D721Med (cell line): ENCODE measurements at regions not wholly inside any gene's neighbourhood (a gene's known extent, or its start where the extent isn't known, plus 50 kb on each side); places are given as distances from the start of the nearest gene placed in this dataset.
A peak's percentile ranks its signal among the peaks of the same experiment; 100 is the strongest.

Experiments used
- DNase-seq: peaks from one replicate; pipeline ENCODE4 v3.0.0; 2011; ENCODE audit warnings: low spot score; ENCODE audit not compliant: insufficient read length
- FAIRE-seq: peaks from 2 replicates; lab custom pipeline; 2011; peaks lifted over from hg19 to GRCh38; lab: Jason Lieb, UNC
- CTCF ChIP-seq: IDR thresholded peaks from 2 replicates; pipeline ENCODE4 v1.5.1; 2012; ENCODE audit warnings: mild to moderate bottlenecking, control low read depth; ENCODE audit not compliant: insufficient read depth; ENCODE audit errors: missing control alignments

DNA sequence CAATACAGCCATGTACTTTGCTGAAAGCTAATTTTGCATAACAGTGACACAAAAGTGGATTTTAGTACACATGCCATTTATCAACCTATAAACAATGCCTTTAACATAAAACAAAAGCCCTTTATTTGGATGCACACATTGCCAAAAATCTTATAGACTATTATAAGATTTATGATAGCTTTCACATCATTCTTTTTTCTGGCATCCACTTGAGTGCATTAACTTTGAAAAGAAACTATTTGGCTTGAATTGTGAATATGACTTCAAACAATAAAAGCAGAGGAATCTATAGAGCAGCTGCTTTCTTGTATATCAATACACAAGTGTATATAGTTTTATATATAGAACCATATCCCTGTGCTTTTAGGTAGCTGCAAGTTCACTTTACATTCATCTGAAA, 577.4 kb downstream of the CBLN2 start:
- DNase-seq (no peak), FAIRE-seq (peak; percentile 16)
- TF ChIP-seq CTCF, result no peak

DNA sequence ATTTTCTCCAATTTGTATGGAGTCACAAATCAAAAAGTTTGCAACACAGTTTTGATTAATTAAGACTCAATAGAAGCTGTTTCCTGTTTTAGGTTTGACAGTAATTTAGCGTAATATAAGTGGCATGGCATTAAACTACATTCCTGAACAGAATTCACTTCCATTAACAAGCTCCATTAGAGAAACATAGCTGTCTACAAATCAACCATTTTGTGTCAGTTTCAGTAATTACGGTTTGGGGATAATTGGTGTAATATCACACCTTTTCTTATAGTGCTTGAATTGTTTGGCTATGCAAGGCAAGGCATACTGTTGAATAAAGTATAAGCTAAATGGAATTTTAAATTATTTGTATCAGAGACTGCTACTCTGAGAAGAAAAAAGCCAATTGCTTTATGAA, 585.5 kb downstream of the CBLN2 start:
- no peak for DNase-seq
- no peak for TF ChIP-seq CTCF
- FAIRE-seq, result peak; percentile 89

- no peak for FAIRE-seq
- no peak for TF ChIP-seq CTCF
Measured at GRCh38 chr18:71951001-71951400, 593.1 kb downstream of the CBLN2 start.

DNA sequence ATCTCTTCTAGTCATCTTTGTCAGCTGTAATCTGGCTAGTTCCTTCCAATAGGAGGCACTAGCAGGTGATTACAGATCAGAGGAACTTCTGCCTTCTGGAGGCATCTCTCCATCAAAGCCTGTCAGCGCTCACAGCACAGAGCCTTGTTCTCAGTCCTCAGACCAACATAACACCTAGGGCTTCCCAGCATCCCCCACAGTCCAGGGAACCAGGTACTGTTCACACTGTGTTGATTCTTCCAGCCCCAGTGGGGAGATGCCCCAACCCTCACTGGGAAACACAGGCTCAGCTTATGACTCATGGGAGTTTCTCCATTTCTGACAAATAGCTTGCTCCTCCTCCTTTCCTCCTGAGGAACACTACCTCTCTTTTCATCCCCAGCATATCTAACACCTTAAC, 601.7 kb downstream of the CBLN2 start:
- FAIRE-seq (peak; percentile 21), DNase-seq (no peak)
- no peak for TF ChIP-seq CTCF

More at GRCh38 chr18:71951001-71951400, 593.1 kb downstream of the CBLN2 start:
- DNase-seq, result no peak

DNA sequence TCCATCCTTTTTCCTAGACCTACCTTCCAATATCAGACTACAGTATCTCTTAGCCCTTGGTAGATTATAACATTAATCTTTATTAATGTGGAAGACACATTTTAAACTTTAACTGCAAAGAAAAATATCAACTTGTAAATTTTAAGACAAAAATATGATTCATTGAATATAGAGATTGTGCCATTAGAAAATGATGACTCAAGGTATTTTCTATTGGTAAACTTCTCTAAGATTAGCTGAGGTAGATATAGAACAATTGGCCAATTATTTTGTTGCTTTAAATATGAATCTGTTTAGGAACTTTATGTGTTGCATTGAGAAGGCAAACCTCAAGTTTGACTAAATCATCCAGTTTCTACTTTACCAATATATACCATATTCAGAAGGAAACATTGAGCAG, 604.7 kb downstream of the CBLN2 start:
- TF ChIP-seq CTCF, result no peak

DNA sequence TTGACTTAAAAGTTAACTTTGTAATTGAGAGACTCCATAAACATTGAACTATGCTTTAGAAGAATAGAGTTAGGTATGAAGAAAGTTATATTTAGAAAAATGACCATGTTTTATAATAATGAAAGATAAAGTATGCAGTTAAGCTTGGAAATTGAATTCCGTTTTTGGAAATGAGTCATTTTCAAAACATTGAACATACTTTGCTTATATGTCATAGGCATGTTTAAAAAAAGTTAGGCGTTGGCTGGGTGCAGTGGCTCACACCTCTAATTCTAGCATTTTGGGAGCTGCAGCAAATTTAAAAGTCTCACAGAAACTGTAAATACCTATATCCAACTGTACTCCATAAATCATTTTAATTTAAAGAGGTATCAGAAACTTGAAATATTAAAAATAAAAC, 607.4 kb downstream of the CBLN2 start:
- DNase-seq (no peak), FAIRE-seq (peak; percentile 55)
- TF ChIP-seq CTCF, result no peak

More for the DNA sequence above, 604.7 kb downstream of the CBLN2 start:
- DNase-seq (no peak), FAIRE-seq (peak; percentile 95)

- no peak for FAIRE-seq
- DNase-seq, result no peak
- TF ChIP-seq CTCF, result no peak
Measured at GRCh38 chr18:71919211-71919610, 624.9 kb downstream of the CBLN2 start.
